Stimulated activated CD8-positive, alpha-beta memory T cell treated with anti-CD3 and anti-CD28 coated beads, Interleukin-12 subunit alpha, Interleukin-12 subunit beta, amount 100 ng/mL, for 4 hours (primary cell): ENCODE measurements at regions not wholly inside any gene's neighbourhood (a gene's known extent, or its start where the extent isn't known, plus 50 kb on each side); places are given as distances from the start of the nearest gene placed in this dataset.
"Not testable (repeated sequence)": the region's sequence is repeated elsewhere in the genome, so short reads cannot be mapped to it uniquely, and the experiment has no call there.

Experiments used
- DNase-seq: peaks from one replicate; pipeline ENCODE4 v3.0.0-alpha.2; 2020; ENCODE audit warnings: low read depth

- not testable (repeated sequence) for DNase-seq
Measured at GRCh38 chr12:116327992-116328391, 50.5 kb upstream of the MED13L start.

- DNase-seq: no peak
Measured at GRCh38 chr12:116331876-116332275, 54.4 kb upstream of the MED13L start.

GRCh38 chr12:116332705-116333380, 55.4 kb upstream of the MED13L start:
- DNase-seq: no peak

- DNase-seq: no peak
Measured at GRCh38 chr12:116333402-116333801, 55.9 kb upstream of the MED13L start.

GRCh38 chr12:116336542-116337065, 59.1 kb upstream of the MED13L start:
- no peak for DNase-seq

GRCh38 chr12:116337312-116337711, 59.8 kb upstream of the MED13L start:
- DNase-seq: no peak

GRCh38 chr12:116338064-116338846, 60.8 kb upstream of the MED13L start:
- no peak for DNase-seq

GRCh38 chr12:116339062-116339461, 61.6 kb upstream of the MED13L start:
- no peak for DNase-seq

GRCh38 chr12:116339800-116340371, 62.4 kb upstream of the MED13L start:
- DNase-seq: no peak

GRCh38 chr12:116343331-116343884, 65.9 kb upstream of the MED13L start:
- no peak for DNase-seq

- DNase-seq: no peak
Measured at GRCh38 chr12:116346222-116346621, 68.7 kb upstream of the MED13L start.

- DNase-seq: no peak
Measured at GRCh38 chr12:116346741-116347140, 69.2 kb upstream of the MED13L start.

- DNase-seq: no peak
Measured at GRCh38 chr12:116347265-116347664, 69.8 kb upstream of the MED13L start.

- DNase-seq: no peak
Measured at GRCh38 chr12:116352315-116352835, 74.9 kb upstream of the MED13L start.

GRCh38 chr12:116353958-116354357, 76.5 kb upstream of the MED13L start:
- DNase-seq: no peak

GRCh38 chr12:116354534-116354933, 77.0 kb upstream of the MED13L start:
- no peak for DNase-seq

- no peak for DNase-seq
Measured at GRCh38 chr12:116354950-116355783, 77.7 kb upstream of the MED13L start.

GRCh38 chr12:116358536-116358892, 81.0 kb upstream of the MED13L start:
- no peak for DNase-seq

- peak; percentile 55 for DNase-seq
Measured at GRCh38 chr12:116358893-116359761, 81.6 kb upstream of the MED13L start.

GRCh38 chr12:116360579-116361413, 83.3 kb upstream of the MED13L start:
- no peak for DNase-seq
